ENCODE measurements at regions not wholly inside any gene's neighbourhood (a gene's known extent, or its start where the extent isn't known, plus 50 kb on each side); places are given as distances from the start of the nearest gene placed in this dataset.
"Not testable (repeated sequence)": the region's sequence is repeated elsewhere in the genome, so short reads cannot be mapped to it uniquely, and the experiment has no call there.

DNA sequence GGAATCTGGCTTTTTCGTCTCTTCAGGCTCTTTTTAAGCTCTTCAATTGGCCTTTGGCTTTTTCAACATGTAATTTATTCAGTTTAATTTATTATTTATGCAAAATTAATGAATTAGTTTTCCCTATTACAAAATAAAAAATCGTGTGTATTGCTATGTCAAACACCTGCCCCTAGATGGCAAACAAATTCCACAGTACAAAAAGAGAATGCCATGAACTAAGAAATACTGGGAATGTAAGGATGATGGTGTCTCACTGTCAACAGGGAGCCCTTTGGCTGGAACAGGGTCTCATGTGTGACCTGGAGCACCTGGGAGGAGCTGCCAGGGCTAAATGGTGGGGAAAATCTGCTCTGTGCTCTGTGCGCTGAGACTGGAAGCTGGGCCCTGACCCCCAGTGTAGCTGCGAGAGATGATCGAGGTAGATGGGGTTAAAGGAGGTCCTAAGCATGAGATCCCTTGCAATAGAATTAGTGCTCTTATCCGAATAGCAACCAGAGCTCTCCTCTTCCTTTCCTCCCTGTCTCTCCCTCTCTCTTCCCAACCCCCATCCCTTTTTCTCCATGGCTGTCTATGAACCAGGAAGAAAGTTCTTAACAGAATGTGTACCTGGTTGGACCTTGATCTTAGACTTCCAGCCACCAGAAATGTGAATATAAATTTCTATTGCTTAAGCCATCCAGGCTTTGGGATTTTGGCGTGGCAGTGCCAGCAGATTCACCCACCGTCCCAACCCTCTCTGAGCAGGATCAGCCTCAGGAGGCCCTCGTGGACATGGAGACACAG lies 1183.5 kb downstream of the RPIA start:
- H3K4me2 ChIP-seq; POLR2A ChIA-PET (ENCODE audit: unreplicated experiment); H3K27me3 ChIP-seq (ENCODE audit: insufficient read depth, low read depth); H3K36me3 ChIP-seq (ENCODE audit: low read depth); H3K4me1 ChIP-seq (replicated peaks; ENCODE audit: insufficient read depth); H3K9me3 ChIP-seq (ENCODE audit: insufficient read depth, low read depth); BruUV-seq (replicated peaks); H3K4me3 ChIP-seq; intact Hi-C loops (cut with micrococcal nuclease; ENCODE audit: unreplicated experiment); H4K20me1 ChIP-seq (ENCODE audit: insufficient read depth); H3K27ac ChIP-seq; DNase-seq; H3K79me2 ChIP-seq (ENCODE audit: low read depth); CTCF ChIA-PET; H2AFZ ChIP-seq; H3K9me2 ChIP-seq (ENCODE audit: insufficient read depth); H3F3A ChIP-seq (ENCODE audit: insufficient read depth, low read depth): not testable (repeated sequence)
- TF ChIP-seq, protein P1, sequence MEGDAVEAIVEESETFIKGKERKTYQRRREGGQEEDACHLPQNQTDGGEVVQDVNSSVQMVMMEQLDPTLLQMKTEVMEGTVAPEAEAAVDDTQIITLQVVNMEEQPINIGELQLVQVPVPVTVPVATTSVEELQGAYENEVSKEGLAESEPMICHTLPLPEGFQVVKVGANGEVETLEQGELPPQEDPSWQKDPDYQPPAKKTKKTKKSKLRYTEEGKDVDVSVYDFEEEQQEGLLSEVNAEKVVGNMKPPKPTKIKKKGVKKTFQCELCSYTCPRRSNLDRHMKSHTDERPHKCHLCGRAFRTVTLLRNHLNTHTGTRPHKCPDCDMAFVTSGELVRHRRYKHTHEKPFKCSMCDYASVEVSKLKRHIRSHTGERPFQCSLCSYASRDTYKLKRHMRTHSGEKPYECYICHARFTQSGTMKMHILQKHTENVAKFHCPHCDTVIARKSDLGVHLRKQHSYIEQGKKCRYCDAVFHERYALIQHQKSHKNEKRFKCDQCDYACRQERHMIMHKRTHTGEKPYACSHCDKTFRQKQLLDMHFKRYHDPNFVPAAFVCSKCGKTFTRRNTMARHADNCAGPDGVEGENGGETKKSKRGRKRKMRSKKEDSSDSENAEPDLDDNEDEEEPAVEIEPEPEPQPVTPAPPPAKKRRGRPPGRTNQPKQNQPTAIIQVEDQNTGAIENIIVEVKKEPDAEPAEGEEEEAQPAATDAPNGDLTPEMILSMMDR (conservative IDR thresholded peaks at IDR 0.05), result peak; percentile 55; the same call in 1 of the 2 replicates

- H3K27ac ChIP-seq; H3F3A ChIP-seq (ENCODE audit: insufficient read depth, low read depth); H4K20me1 ChIP-seq (ENCODE audit: insufficient read depth); BruUV-seq (replicated peaks); H3K36me3 ChIP-seq (ENCODE audit: low read depth); H3K79me2 ChIP-seq (ENCODE audit: low read depth); H3K9me2 ChIP-seq (ENCODE audit: insufficient read depth); DNase-seq; H3K4me2 ChIP-seq; H3K9me3 ChIP-seq (ENCODE audit: insufficient read depth, low read depth); H3K27me3 ChIP-seq (ENCODE audit: insufficient read depth, low read depth); H3K4me3 ChIP-seq; H3K4me1 ChIP-seq (replicated peaks; ENCODE audit: insufficient read depth); CTCF ChIA-PET; H2AFZ ChIP-seq; intact Hi-C loops (cut with micrococcal nuclease; ENCODE audit: unreplicated experiment); POLR2A ChIA-PET (ENCODE audit: unreplicated experiment): not testable (repeated sequence)
These were observed 1185.0 kb downstream of the RPIA start for GRCh38 chr2:89876445-89876844.

DNA sequence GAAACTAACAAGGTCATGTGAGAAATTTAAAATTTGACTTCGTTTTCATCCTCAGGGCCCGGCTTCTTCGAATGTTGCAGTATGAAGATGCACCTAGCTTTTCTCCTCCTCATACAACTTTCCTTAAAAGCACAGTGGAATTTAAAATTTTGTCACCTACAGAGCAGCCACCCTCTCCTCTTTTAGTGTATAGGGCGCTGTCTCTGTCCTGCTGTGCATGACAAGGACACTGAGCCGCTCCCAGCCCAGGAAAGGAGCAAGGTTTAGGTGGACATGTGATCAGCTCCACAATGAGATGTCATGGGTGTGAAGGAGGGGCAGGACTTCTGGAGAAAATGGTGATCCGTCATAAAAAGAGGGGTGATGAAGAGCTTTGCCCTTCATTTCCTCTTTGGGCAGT lies 1185.4 kb downstream of the RPIA start:
- POLR2A ChIA-PET (ENCODE audit: unreplicated experiment); H4K20me1 ChIP-seq (ENCODE audit: insufficient read depth); H3K79me2 ChIP-seq (ENCODE audit: low read depth); H3K4me3 ChIP-seq; H3K27ac ChIP-seq; H3K27me3 ChIP-seq (ENCODE audit: insufficient read depth, low read depth); H3K36me3 ChIP-seq (ENCODE audit: low read depth); H3K9me2 ChIP-seq (ENCODE audit: insufficient read depth); CTCF ChIA-PET; DNase-seq; H3K4me2 ChIP-seq; H3K4me1 ChIP-seq (replicated peaks; ENCODE audit: insufficient read depth); H3F3A ChIP-seq (ENCODE audit: insufficient read depth, low read depth); H3K9me3 ChIP-seq (ENCODE audit: insufficient read depth, low read depth); BruUV-seq (replicated peaks); intact Hi-C loops (cut with micrococcal nuclease; ENCODE audit: unreplicated experiment); H2AFZ ChIP-seq: not testable (repeated sequence)

DNA sequence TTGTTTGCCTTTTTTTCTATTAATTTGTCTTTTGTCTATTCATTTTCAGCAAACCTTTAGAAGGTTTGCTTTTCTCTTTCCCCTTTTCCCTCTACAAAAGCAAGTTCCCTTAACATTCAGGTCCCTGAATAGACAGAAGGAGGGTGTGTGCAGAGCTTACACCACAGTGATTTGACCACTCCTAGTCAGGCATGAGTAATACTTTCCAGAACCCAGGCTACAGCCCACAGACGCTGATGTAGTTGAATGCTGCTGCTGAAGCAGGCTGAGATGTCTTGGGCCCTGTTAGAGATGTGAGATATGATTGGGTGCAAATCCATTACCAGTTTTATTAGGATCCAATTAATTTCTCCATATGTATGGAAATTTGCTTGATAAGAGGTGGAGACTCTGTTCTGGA lies 1191.4 kb downstream of the RPIA start:
- H3K9me2 ChIP-seq (ENCODE audit: insufficient read depth); H2AFZ ChIP-seq; H3K27me3 ChIP-seq (ENCODE audit: insufficient read depth, low read depth); H3K4me3 ChIP-seq; H3K27ac ChIP-seq; H3K79me2 ChIP-seq (ENCODE audit: low read depth); intact Hi-C loops (cut with micrococcal nuclease; ENCODE audit: unreplicated experiment); H3K9me3 ChIP-seq (ENCODE audit: insufficient read depth, low read depth); H4K20me1 ChIP-seq (ENCODE audit: insufficient read depth); H3K4me2 ChIP-seq; POLR2A ChIA-PET (ENCODE audit: unreplicated experiment); BruUV-seq (replicated peaks); H3F3A ChIP-seq (ENCODE audit: insufficient read depth, low read depth); H3K4me1 ChIP-seq (replicated peaks; ENCODE audit: insufficient read depth); CTCF ChIA-PET; H3K36me3 ChIP-seq (ENCODE audit: low read depth); DNase-seq: not testable (repeated sequence)

- POLR2A ChIA-PET (ENCODE audit: unreplicated experiment); H3K9me3 ChIP-seq (ENCODE audit: insufficient read depth, low read depth); H3K27ac ChIP-seq; H2AFZ ChIP-seq; intact Hi-C loops (cut with micrococcal nuclease; ENCODE audit: unreplicated experiment); H3F3A ChIP-seq (ENCODE audit: insufficient read depth, low read depth); H3K4me2 ChIP-seq; H4K20me1 ChIP-seq (ENCODE audit: insufficient read depth); H3K36me3 ChIP-seq (ENCODE audit: low read depth); CTCF ChIA-PET; H3K79me2 ChIP-seq (ENCODE audit: low read depth); BruUV-seq (replicated peaks); H3K4me1 ChIP-seq (replicated peaks; ENCODE audit: insufficient read depth); H3K27me3 ChIP-seq (ENCODE audit: insufficient read depth, low read depth); H3K4me3 ChIP-seq; H3K9me2 ChIP-seq (ENCODE audit: insufficient read depth): not testable (repeated sequence)
- peak in 1 of 2 experiments; percentile 31 for DNase-seq
These were observed 1192.2 kb downstream of the RPIA start for GRCh38 chr2:89883624-89884023.

- H3K27me3 ChIP-seq (ENCODE audit: insufficient read depth, low read depth); H3K9me2 ChIP-seq (ENCODE audit: insufficient read depth); H3K4me3 ChIP-seq; H4K20me1 ChIP-seq (ENCODE audit: insufficient read depth); H3F3A ChIP-seq (ENCODE audit: insufficient read depth, low read depth); POLR2A ChIA-PET (ENCODE audit: unreplicated experiment); H3K36me3 ChIP-seq (ENCODE audit: low read depth); H3K4me2 ChIP-seq; BruUV-seq (replicated peaks); H3K9me3 ChIP-seq (ENCODE audit: insufficient read depth, low read depth); H3K4me1 ChIP-seq (replicated peaks; ENCODE audit: insufficient read depth); H3K27ac ChIP-seq; CTCF ChIA-PET; intact Hi-C loops (cut with micrococcal nuclease; ENCODE audit: unreplicated experiment); H2AFZ ChIP-seq; H3K79me2 ChIP-seq (ENCODE audit: low read depth); DNase-seq: not testable (repeated sequence)
These were observed 1193.6 kb downstream of the RPIA start for GRCh38 chr2:89885071-89885470.

- H3K4me3 ChIP-seq; H4K20me1 ChIP-seq (ENCODE audit: insufficient read depth); H3K36me3 ChIP-seq (ENCODE audit: low read depth); H3K9me3 ChIP-seq (ENCODE audit: insufficient read depth, low read depth); H3K4me1 ChIP-seq (replicated peaks; ENCODE audit: insufficient read depth); DNase-seq; H2AFZ ChIP-seq; POLR2A ChIA-PET (ENCODE audit: unreplicated experiment); CTCF ChIA-PET; BruUV-seq (replicated peaks); H3F3A ChIP-seq (ENCODE audit: insufficient read depth, low read depth); H3K27me3 ChIP-seq (ENCODE audit: insufficient read depth, low read depth); intact Hi-C loops (cut with micrococcal nuclease; ENCODE audit: unreplicated experiment); H3K27ac ChIP-seq; H3K4me2 ChIP-seq; H3K79me2 ChIP-seq (ENCODE audit: low read depth); H3K9me2 ChIP-seq (ENCODE audit: insufficient read depth): not testable (repeated sequence)
These were observed 1197.2 kb downstream of the RPIA start for GRCh38 chr2:89888693-89889092.
